ENCODE measurements at regions not wholly inside any gene's neighbourhood (a gene's known extent, or its start where the extent isn't known, plus 50 kb on each side); places are given as distances from the start of the nearest gene placed in this dataset.
"Not testable (repeated sequence)": the region's sequence is repeated elsewhere in the genome, so short reads cannot be mapped to it uniquely, and the experiment has no call there.

- TF ChIP-seq CTCF (IDR thresholded peaks at IDR 0.05); ZFX (IDR thresholded peaks at IDR 0.05; ENCODE audit: borderline replicate concordance): not testable (repeated sequence)
These were observed 154.4 kb downstream of the C16orf95 start for GRCh38 chr16:87162799-87163198.

All from 22Rv1 (cell line).